Epithelial cell of proximal tubule (primary cell): ENCODE measurements at regions not wholly inside any gene's neighbourhood (a gene's known extent, or its start where the extent isn't known, plus 50 kb on each side); places are given as distances from the start of the nearest gene placed in this dataset.

Source experiments
- DNase-seq: peaks from one replicate; pipeline ENCODE4 v3.0.0-alpha.2; 2011; ENCODE audit warnings: low read depth
- H3K4me3 ChIP-seq: 2 replicates; pipeline ENCODE4 v1.5.1; 2011; ENCODE audit warnings: low read depth, mild to moderate bottlenecking, low read length
- CTCF ChIP-seq: conservative IDR thresholded peaks from 2 replicates; pipeline ENCODE4 v1.5.1; 2012; ENCODE audit warnings: low read depth, mild to moderate bottlenecking, low read length

GRCh38 chr6:168791917-168792316 is 350.9 kb downstream of the SMOC2 start:
- DNase-seq, result no peak
- TF ChIP-seq CTCF, result no peak
- H3K4me3 ChIP-seq, result no peak overlapping the region

DNA sequence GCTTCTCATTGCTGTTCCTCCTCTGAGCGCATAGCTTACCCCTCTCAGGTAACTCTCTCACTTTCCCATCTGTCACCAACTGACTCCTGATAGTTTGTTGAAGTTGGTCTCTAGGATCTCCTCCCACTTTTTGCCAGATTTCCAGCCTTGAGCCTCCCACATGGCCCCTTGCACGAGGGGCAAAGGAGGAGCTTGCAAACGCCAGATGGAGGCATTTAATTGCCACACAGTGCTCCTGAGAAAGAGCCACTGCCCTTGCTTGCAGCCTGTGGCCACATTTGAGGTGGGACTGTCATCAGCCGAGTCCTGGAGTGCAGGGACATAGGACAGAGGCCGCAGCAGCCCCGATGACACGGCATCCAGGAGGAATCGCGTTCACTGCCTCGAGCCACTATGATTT is 348.7 kb downstream of the SMOC2 start:
- TF ChIP-seq CTCF, result no peak
- no peak overlapping the region for H3K4me3 ChIP-seq
- DNase-seq, result no peak

GRCh38 chr6:168785720-168786511 is 344.9 kb downstream of the SMOC2 start:
- TF ChIP-seq CTCF, result no peak
- H3K4me3 ChIP-seq, result no peak overlapping the region
- no peak for DNase-seq

- no peak overlapping the region for H3K4me3 ChIP-seq
- no peak for DNase-seq
- TF ChIP-seq CTCF, result no peak
Observed at GRCh38 chr6:168784426-168784825, 343.4 kb downstream of the SMOC2 start.

- H3K4me3 ChIP-seq, result no peak overlapping the region
- DNase-seq, result no peak
- no peak for TF ChIP-seq CTCF
Observed at GRCh38 chr6:168783720-168784119, 342.7 kb downstream of the SMOC2 start.

GRCh38 chr6:168782187-168782751 is 341.3 kb downstream of the SMOC2 start:
- TF ChIP-seq CTCF, result no peak
- no peak for DNase-seq
- H3K4me3 ChIP-seq, result no peak overlapping the region

- H3K4me3 ChIP-seq, result no peak overlapping the region
- no peak for TF ChIP-seq CTCF
- DNase-seq, result no peak
Observed at GRCh38 chr6:168778201-168778600, 337.2 kb downstream of the SMOC2 start.
